ENCODE measurements at regions not wholly inside any gene's neighbourhood (a gene's known extent, or its start where the extent isn't known, plus 50 kb on each side); places are given as distances from the start of the nearest gene placed in this dataset.

DNA sequence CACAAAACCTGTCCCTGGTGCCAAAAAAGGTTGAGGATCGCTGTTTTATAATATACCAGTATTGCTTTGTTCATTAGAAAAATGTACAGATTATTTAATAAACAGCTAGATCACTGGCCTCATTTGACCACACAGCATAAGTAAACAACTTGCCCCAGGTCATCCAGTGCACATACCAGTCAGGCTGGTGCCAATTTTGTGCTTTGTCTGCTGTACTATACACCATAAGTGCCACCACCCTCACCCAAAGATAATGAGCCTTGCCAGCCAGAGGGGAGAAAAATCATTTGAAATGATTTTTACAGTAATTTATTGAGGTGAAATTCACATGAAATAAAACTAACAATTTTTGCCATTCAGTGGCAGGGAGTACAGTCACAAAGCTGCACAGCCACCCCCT lies 202.2 kb upstream of the TWIST2 start:
- Mint-ChIP-seq H3K9me3 (no peaks in the 10 kb centered on the region), H3K4me1 (no peaks in the 10 kb centered on the region), H3K36me3 (no peaks in the 10 kb centered on the region), H3K27me3 (peaks cover 3 to 13% (median 7%) of the 10 kb centered on the region in 5 donors), H3K4me3 (no peak overlapping the region), H3K27ac (no peak overlapping the region)
- DNase-seq, result no peak
- ATAC-seq, result no peak
- POLR2A ChIA-PET, result no interaction called here

DNA sequence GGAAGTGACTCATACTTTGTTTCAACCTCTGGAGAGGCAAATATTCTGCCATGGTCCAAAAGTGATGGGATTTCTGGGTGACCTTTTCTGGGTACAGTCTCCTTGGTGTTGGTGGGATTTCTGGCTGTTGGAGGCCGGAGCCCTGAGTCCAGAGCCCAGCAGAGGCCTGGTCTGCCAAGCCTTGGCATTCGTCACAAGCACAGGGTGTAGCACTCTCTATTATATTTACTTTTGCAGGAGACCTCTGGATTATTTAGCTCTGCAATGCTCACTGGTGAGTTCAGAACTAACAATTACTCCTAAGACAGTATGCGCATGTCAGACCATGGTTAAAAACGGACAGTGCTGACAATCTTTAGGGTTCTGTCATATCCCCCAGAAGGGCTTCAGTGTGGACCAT lies 201.6 kb upstream of the TWIST2 start:
- no peak overlapping the region for H3K4me3 Mint-ChIP-seq
- POLR2A ChIA-PET, result no interaction called here
- ATAC-seq (no peak), DNase-seq (no peak)
- H3K36me3 Mint-ChIP-seq, result no peaks in the 10 kb centered on the region
- no peak overlapping the region for H3K27ac Mint-ChIP-seq
- H3K4me1 Mint-ChIP-seq, result no peaks in the 10 kb centered on the region
- no peaks in the 10 kb centered on the region for H3K9me3 Mint-ChIP-seq
- H3K27me3 Mint-ChIP-seq, result peaks cover 6 to 19% (median 10%) of the 10 kb centered on the region in 5 donors

DNA sequence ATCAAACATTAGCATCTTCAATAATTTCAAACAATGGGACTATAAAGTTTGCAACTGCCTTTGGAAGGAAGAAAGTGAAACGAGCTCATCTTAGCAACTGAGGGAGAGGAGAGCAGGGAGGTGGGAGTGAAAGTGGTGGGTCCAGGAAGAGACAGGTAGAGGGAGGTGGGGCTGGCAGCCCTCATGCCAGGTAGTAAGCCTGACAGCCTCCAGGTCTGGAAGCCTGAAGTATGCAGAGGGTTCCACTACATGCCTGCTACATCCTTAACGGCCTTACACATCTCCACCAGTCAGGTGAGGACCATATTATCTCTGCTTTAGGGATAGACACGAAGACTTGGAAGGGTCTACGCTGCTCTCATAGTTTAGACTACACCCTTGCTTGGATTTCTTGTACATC lies 201.1 kb upstream of the TWIST2 start:
- Mint-ChIP-seq H3K27ac (no peak overlapping the region), H3K4me3 (no peak overlapping the region), H3K4me1 (no peaks in the 10 kb centered on the region), H3K36me3 (no peaks in the 10 kb centered on the region), H3K9me3 (no peaks in the 10 kb centered on the region), H3K27me3 (peaks cover 6 to 24% (median 10%) of the 10 kb centered on the region in 5 donors)
- DNase-seq, result no peak
- POLR2A ChIA-PET, result no interaction called here
- no peak for ATAC-seq

DNA sequence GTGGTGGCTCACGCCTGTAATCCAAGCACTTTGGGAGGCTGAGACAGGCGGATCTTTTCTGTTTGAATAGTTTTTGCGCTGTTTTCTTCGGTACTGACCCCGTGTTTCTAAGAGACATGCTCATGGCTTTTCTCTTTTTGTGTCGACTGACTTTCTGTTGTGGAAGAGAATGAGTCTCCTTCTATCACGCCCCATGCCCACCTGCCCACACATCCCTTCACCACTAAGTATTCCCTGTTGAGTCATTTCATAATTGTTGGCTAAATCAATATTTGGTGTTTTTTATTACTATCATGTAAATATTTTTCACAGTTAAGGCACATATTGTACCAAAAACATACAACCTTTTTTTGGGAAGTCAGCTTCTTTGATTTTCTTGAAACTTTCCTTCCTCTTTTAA lies 198.8 kb upstream of the TWIST2 start:
- Mint-ChIP-seq H3K4me3 (no peak overlapping the region), H3K27me3 (peaks cover 6 to 36% (median 9%) of the 10 kb centered on the region in 5 donors), H3K4me1 (no peaks in the 10 kb centered on the region), H3K36me3 (no peaks in the 10 kb centered on the region), H3K27ac (no peak overlapping the region), H3K9me3 (no peaks in the 10 kb centered on the region)
- ATAC-seq (no peak), DNase-seq (no peak)
- POLR2A ChIA-PET, result no interaction called here

DNA sequence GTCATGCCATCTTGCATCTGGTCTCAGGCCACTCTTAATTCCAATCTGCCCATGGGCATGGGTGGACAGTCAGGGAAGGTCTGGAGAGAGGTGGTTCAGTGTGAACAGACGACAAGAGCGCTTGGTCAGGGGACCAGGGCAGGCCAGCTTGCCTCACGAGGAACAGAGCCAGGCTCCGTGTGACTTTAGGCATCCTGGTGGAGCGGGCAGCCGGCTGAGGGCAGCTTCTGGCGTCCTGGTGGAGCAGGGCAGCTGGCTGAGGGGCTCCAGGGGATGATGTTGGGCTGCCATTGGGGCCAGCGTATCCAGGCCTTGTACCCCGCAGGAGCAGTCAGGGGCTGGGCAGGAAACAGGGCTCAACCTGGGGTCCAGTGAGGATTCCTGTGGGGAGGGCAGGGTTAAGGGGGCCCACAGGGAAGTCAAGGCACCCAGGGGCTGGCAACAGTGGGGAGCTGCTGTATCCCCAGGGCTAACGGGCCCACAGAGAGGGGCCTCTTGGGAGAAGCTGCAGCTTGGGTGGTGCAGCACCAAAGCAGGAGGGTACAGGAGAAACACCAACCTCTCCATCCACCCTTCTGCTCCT lies 197.9 kb upstream of the TWIST2 start:
- peaks cover 6 to 36% (median 9%) of the 10 kb centered on the region in 5 donors for H3K27me3 Mint-ChIP-seq
- DNase-seq, result no peak
- POLR2A ChIA-PET, result no interaction called here
- H3K9me3 Mint-ChIP-seq, result no peaks in the 10 kb centered on the region
- H3K4me3 Mint-ChIP-seq, result no peak overlapping the region
- H3K36me3 Mint-ChIP-seq, result no peaks in the 10 kb centered on the region
- H3K27ac Mint-ChIP-seq, result no peak overlapping the region
- no peaks in the 10 kb centered on the region for H3K4me1 Mint-ChIP-seq
- no peak for ATAC-seq

DNA sequence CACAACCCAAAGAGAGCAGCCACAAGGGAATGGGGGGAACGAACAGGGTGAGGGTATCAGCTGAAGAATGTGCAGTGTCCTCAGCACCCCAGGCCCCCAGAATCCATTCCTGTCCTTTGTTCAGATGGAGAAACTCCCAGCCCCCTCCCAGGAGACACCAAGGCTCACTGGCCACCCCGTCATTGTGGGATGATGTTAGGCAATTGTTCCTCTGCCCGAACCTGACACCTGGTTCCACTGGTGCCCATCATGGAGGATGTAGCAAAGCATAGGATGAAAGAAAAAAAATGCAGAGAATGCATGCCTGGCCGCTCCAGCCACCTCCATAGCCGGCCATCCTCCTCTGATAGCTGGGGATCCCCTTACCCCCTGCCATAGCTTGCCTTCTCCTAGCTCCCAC lies 197.3 kb upstream of the TWIST2 start:
- Mint-ChIP-seq H3K36me3 (no peaks in the 10 kb centered on the region), H3K4me3 (no peak overlapping the region), H3K27me3 (peaks cover 6 to 36% (median 9%) of the 10 kb centered on the region in 5 donors), H3K4me1 (no peaks in the 10 kb centered on the region), H3K9me3 (no peaks in the 10 kb centered on the region), H3K27ac (no peak overlapping the region)
- DNase-seq (no peak), ATAC-seq (no peak)
- POLR2A ChIA-PET, result no interaction called here

DNA sequence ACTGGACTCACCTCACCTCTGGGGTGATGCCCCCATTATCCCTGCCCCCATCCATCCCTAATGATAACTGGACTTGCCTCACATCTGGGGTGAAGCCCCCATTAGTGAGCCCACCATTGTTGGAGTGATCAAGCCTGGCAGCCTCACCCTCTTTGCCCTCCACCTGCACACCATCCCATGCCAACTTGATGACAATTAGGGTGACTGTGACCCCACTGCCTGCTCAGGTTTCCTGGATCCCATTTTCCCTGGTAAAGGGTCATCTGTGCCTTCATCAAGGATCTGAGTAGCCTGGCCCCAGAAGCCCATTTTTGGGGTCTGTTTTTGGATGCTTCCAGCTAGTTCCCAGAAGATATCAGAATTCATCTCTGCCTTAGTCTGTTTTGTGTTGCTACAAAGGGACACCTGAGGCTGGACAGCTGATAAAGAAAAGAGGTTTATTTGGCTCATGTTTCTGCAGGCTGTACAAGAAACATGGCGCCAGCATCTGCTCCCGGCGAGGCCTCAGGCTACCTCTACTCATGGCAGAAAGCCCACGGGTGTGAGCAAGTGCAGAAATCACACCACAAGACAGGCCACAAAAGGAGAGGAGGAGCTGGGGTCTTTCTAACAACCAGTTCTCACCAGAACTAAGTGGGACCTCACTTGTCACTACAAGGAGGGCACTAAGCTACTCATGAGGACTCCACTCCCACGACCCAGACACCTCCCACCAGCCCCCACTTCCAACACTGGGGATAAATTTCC lies 196.4 kb upstream of the TWIST2 start:
- Mint-ChIP-seq H3K27me3 (peaks cover 6 to 36% (median 12%) of the 10 kb centered on the region in 5 donors), H3K27ac (no peak overlapping the region), H3K4me1 (no peaks in the 10 kb centered on the region), H3K36me3 (no peaks in the 10 kb centered on the region), H3K9me3 (no peaks in the 10 kb centered on the region), H3K4me3 (no peak overlapping the region)
- ATAC-seq (no peak), DNase-seq (no peak)
- POLR2A ChIA-PET, result no interaction called here

DNA sequence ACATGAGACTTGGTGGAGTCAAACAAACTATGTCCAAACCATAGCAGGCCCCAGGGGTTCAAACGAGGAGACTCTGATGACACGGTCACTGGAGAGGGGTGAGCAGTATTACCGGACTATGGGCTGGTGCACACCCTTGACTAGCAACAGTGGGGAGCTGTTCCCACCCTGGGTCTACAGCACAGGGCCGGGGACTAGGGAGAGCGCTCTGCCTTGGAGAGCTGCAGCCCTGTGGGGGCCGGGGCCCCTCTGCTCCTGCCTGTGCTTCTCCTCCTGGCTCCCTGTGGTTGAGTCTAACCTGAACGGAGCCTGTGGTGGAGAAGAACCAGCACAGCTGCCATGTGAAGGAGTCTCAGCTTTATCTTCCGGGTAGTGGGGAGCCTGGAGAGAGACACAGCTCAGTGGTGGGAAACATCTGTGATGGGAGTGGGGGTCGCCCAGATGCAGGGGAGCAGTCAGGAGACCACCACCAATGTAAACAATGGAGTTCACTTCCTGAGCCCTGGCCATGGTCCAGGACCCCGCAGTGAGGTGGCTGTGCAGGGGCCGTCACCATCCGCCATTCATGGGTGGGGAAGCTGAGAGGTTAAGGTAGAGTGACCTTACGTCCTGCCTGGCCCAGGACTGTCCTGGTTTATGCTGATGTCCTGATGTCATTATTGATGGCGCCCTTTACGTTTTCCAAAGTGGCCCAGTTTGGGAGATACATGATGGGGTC lies 195.7 kb upstream of the TWIST2 start:
- Mint-ChIP-seq H3K27ac (no peak overlapping the region), H3K4me1 (no peaks in the 10 kb centered on the region), H3K9me3 (no peaks in the 10 kb centered on the region), H3K4me3 (no peak overlapping the region), H3K36me3 (no peaks in the 10 kb centered on the region), H3K27me3 (peaks cover 6 to 36% (median 13%) of the 10 kb centered on the region in 5 donors)
- DNase-seq (no peak), ATAC-seq (no peak)
- POLR2A ChIA-PET, result no interaction called here

DNA sequence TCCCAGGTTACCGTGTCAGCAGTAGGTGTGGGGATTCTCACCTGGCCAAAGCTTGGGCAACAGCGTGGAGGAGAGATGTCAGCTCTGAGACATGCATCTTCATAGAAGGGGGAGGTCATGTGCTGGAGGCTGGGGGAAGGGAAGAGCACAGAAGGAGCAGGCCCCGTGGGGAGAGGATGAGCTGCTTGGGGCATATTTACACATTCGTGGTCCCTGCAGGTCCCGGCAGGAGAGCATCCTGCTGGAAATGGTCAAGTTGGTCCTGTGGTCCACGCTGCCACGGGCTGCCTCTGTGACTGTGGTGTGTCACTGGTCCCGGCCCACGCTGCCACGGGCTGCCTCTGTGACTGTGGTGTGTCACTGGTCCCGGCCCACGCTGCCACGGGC lies 195.1 kb upstream of the TWIST2 start:
- POLR2A ChIA-PET, result no interaction called here
- DNase-seq (no peak), ATAC-seq (no peak)
- Mint-ChIP-seq H3K4me1 (no peaks in the 10 kb centered on the region), H3K27me3 (peaks cover 6 to 36% (median 13%) of the 10 kb centered on the region in 5 donors), H3K9me3 (no peaks in the 10 kb centered on the region), H3K27ac (no peak overlapping the region), H3K4me3 (no peak overlapping the region), H3K36me3 (no peaks in the 10 kb centered on the region)

DNA sequence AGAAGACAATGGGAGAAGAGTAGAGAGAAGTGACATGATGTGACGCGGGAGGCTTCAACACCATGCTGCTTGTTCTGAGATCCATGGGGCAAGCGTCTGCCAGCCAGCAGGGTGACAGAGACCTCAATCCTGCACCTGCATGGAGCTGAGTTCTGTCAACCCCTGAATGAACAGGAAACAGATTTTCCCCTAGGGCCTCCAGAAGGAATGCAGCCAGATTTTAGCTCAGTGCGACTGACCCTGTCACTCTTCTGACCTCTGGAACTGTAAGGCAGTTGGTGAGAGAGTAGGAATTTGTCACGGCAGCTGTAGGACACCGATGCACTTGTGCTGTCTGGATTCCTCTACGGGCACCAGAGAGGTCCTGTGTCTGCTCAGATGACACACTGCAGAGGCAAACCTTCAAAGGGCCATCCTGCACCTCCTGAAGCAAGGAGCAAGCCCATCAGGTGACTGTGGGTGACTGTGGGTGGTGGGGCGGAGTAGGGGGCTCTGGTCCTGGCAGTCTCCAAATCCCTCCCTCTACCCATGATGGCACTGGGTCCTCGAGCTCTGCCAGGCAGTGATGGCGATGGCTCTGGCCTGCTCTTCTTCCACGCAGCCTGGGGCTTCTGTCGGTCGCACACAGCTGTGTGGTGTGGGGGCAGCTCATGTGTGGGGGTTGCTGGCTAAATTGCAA lies 194.3 kb upstream of the TWIST2 start:
- no peaks in the 10 kb centered on the region for H3K4me1 Mint-ChIP-seq
- peaks cover 6 to 36% (median 13%) of the 10 kb centered on the region in 5 donors for H3K27me3 Mint-ChIP-seq
- no peaks in the 10 kb centered on the region for H3K36me3 Mint-ChIP-seq
- no peak for ATAC-seq
- H3K27ac Mint-ChIP-seq, result no peak overlapping the region
- no peak overlapping the region for H3K4me3 Mint-ChIP-seq
- H3K9me3 Mint-ChIP-seq, result no peaks in the 10 kb centered on the region
- DNase-seq, result no peak
- POLR2A ChIA-PET, result no interaction called here

DNA sequence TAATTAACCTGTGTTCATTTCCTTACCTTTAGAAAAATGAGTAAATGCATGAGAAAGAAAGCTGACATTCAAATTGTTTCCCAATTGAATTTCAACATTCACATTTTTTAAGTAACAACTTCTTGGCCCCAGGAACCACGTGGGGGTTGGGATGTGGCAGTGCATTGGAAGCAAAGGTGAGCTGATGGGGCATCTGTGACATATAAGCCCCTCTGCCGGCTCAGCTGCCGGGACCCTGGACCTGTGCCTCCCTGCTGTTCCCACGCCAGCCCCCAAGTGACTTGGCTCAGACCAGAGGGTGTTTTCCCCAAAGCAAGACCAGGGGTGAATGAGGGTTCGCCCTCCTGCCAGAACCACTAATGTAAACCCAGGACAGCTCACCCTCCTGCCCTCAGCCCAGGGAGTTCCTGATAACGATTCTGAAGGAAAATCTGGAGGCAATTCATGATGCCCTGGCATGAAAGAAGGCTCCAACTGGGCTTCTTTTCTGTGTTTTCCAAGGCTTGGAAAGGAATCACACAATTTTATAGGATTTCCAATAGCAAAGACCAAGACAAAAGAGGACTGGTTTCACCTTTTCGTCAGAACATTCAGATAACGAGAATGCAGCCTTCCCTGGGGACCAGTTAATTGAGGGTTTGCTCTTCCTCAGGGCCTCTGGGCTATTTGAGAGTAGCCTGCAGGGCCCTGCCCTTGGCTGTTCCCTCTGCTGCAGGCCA lies 193.2 kb upstream of the TWIST2 start:
- H3K27me3 Mint-ChIP-seq, result peaks cover 7 to 31% (median 16%) of the 10 kb centered on the region in 5 donors
- H3K4me1 Mint-ChIP-seq, result no peaks in the 10 kb centered on the region
- no peak overlapping the region for H3K27ac Mint-ChIP-seq
- POLR2A ChIA-PET, result no interaction called here
- H3K36me3 Mint-ChIP-seq, result no peaks in the 10 kb centered on the region
- DNase-seq, result no peak
- no peak for ATAC-seq
- H3K9me3 Mint-ChIP-seq, result no peaks in the 10 kb centered on the region
- no peak overlapping the region for H3K4me3 Mint-ChIP-seq

DNA sequence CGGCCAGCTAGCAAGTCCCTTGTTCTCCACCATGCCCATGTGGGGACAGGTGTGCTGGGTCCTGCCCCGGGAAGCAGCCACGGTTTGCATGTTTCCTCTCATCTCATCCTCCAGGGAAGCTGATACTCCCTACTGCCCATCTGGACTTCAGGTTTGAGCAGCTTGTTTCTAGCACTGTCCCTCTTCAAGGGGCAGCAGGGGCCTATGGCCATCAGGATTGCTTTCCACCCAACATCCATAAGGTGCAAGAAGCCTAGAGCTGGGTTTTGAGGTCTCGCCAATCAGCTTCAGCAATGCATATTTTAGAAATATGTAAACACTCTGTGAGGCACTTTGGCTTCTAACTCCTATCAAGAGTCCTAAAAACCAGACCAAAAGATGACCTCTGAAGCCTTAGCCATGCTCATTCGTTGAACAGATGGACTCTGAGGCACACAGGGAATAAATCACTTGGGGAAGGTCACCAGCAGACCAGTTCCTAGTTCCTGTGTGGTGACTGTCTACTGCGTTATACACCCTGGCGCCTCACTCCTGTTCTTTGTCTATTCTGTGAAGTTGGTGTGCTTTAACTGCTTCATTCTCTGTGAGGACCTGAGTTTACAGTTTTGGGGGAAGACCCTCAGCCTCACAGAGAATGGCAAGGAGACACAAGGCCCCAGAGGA lies 192.6 kb upstream of the TWIST2 start:
- peaks cover 0 to 2% (median 0%) of the 10 kb centered on the region in 9 donors for H3K9me3 Mint-ChIP-seq
- POLR2A ChIA-PET, result no interaction called here
- H3K4me1 Mint-ChIP-seq, result no peaks in the 10 kb centered on the region
- no peak for ATAC-seq
- no peak for DNase-seq
- peaks cover 5 to 25% (median 13%) of the 10 kb centered on the region in 5 donors for H3K27me3 Mint-ChIP-seq
- no peaks in the 10 kb centered on the region for H3K36me3 Mint-ChIP-seq
- H3K27ac Mint-ChIP-seq, result no peak overlapping the region
- no peak overlapping the region for H3K4me3 Mint-ChIP-seq

Measured in naive thymus-derived CD8-positive, alpha-beta T cell (primary cell).